HG02678 (cell line): ENCODE measurements at regions not wholly inside any gene's neighbourhood (a gene's known extent, or its start where the extent isn't known, plus 50 kb on each side); places are given as distances from the start of the nearest gene placed in this dataset.
"Not testable (repeated sequence)": the region's sequence is repeated elsewhere in the genome, so short reads cannot be mapped to it uniquely, and the experiment has no call there.

Experiments used
- ATAC-seq: cut with Tn5 transposase; IDR thresholded peaks from one replicate; pipeline ENCODE4 v1.9.1; 2021; ENCODE audit warnings: mild to moderate bottlenecking, moderate library complexity; ENCODE audit not compliant: unreplicated experiment

DNA sequence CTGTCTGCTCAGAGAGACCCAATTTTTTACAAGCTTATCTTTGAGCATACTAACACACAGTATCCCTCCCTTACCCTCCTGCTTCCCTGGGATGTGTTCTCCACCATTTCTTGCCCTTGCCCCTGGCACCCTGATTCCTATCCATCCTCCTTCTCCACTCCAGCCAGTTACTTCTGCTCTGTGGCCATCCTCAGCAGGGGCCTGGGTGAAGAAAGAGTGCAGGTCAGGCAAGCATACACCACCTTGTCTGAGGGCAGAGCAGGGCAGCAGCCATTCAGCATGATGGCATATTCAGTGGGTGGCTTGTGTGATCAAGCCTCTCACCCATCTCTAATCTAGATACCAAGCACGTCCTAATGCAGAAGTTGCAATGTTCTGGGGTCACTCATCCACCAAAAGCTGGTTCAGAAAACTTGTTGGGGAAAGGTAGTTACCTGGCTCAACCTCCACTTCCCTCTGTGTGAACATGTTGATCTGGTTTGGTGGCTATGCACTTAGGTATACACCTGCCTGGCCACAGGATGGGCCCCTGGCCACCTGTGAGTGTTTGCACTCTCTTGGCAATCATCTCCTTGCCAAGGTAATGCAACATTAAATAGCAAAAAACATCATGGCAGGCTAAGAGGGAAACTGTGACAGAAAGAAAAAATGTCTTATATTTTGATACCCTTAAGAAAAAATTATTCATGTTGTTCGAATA lies 900.3 kb upstream of the MIR17HG start:
- ATAC-seq: no peak

- ATAC-seq: no peak
Observed at GRCh38 chr13:90447734-90448101, 899.8 kb upstream of the MIR17HG start.

- ATAC-seq: no peak
Observed at GRCh38 chr13:90448466-90449037, 898.9 kb upstream of the MIR17HG start.

- ATAC-seq: no peak
Observed at GRCh38 chr13:90453342-90453741, 894.1 kb upstream of the MIR17HG start.

GRCh38 chr13:90454002-90454636 lies 893.4 kb upstream of the MIR17HG start:
- ATAC-seq: no peak

DNA sequence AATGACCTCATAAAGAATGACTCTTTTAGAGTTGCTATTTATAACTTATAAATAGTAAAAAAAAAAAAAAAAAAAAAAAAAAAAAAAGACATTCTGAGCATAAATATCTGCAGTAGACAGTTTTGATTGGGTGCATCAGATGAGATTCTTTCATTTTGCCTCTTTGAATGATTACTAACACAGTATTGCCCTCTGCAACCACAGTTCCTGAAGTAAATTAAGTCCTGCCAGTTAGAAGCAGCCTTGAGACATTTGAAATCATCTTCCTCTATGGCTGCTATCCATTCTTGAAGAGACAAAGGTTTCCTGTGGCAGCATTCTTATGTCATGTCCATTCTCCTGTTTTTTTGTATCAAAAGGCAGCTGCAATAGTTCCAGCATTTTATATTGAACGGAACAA lies 892.4 kb upstream of the MIR17HG start:
- no peak for ATAC-seq

DNA sequence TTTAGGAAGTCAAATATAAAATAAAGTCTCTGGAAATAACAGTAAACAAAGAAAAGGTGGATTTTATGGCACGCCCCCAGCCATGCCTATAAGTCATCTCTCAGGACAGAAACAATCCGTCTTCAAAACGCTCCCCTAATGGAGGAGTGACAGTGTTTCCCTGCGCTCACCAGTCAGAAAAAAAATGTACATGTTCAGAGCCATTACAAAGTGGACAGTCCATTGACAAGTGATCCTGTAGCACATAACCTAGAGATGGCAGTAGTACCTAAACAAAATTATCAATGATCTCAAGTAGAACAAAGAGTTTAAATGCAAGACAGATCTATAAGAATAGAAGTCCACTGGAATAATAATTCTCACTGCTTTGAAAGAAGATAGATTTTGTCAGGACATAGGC lies 891.7 kb upstream of the MIR17HG start:
- no peak for ATAC-seq

- ATAC-seq: no peak
Observed at GRCh38 chr13:90461398-90461797, 886.1 kb upstream of the MIR17HG start.

GRCh38 chr13:90477216-90477615 lies 870.3 kb upstream of the MIR17HG start:
- no peak for ATAC-seq

DNA sequence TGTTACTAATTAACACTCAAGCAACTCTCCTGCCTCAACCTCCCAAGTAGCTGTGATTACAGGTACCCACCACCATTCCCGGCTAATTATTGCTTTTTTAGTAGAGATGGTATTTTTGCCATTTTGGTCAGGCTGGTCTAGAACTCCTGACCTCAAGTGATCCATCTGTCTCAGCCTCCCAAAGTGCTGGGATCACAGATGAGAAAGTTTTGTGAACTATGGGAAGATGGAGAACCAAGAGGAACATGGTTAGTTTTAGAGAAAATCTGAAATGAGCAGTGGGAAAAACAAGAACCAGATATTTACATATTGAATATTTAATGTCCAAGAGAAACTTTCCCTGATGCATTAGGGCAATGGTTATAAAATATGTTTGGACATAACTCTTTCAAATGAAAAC lies 863.6 kb upstream of the MIR17HG start:
- ATAC-seq: no peak

DNA sequence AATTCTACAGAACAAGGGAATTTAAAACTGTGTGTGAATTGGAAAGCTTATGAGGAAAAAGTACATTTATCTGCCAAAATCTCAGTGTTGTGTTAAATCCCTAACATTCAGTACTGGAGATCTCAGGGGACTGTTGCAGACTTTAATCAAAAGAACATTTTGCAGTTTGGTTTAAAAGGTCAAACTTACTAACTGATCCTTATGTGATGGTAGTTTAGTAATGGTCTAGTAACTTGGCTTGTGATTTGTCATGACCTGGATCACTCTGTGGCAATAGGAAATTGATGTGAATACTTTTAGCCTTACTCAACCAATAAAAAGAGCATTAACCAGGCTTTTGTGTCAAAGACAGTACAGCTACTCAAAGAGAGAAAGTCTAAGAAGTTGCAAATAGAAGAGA lies 862.1 kb upstream of the MIR17HG start:
- ATAC-seq: no peak

DNA sequence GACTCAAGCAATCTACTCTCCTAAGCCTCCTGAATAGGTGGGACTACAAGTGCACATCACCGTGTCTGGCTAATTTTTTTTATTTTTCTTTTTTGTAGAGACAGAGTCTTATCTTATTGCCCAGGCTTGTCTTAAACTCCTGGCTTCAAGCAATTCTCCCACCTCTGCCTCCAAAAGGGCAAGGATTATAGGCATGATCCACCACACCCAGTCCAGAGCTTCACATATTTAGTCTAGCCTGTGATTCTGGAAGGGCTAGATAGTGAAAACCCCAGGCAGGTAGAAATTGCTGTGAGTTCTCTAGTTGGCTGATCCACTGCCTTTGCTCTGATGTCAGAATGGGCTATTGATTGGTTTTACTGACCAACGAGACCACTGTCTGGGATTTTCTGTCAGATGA lies 854.6 kb upstream of the MIR17HG start:
- no peak for ATAC-seq

GRCh38 chr13:90493667-90494066 lies 853.8 kb upstream of the MIR17HG start:
- ATAC-seq: no peak

GRCh38 chr13:90494849-90495248 lies 852.6 kb upstream of the MIR17HG start:
- not testable (repeated sequence) for ATAC-seq

DNA sequence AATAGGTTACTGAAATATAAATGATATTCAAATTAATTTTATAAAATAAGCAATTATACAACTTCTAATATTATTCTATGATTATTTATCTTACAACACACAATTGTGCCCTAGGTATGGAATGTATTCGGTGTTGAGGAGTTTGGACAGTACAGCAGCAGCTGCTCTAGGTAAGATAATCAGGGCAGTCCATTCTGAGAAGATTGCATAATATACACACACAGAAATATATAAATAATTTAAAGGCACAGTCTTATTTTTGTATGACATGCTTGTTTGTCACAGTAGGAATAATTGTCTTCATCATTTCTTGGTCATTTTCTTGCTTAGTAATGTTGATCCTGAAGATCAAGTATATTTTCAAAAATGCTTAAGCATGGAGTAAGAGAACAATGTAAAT lies 849.4 kb upstream of the MIR17HG start:
- no peak for ATAC-seq

DNA sequence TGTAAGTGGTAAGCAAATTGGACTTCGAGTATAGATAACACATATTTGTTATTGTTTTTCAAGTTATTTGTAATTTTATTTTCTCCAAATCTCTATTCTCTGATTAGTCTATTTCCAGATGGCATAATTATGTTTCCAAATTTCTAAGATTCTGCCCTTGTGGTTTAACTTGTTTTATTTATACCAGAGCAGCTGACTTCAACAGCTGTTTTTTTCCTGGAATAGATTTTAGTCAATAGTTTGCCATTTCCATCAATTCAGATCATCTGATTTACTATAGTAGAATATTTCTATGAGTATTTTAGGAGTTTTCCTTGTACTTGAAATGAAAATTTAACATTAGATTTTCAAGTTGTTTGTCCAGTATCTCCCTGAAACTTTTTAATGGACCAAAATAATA lies 848.7 kb upstream of the MIR17HG start:
- ATAC-seq: no peak

- no peak for ATAC-seq
Observed at GRCh38 chr13:90500569-90500968, 846.9 kb upstream of the MIR17HG start.

DNA sequence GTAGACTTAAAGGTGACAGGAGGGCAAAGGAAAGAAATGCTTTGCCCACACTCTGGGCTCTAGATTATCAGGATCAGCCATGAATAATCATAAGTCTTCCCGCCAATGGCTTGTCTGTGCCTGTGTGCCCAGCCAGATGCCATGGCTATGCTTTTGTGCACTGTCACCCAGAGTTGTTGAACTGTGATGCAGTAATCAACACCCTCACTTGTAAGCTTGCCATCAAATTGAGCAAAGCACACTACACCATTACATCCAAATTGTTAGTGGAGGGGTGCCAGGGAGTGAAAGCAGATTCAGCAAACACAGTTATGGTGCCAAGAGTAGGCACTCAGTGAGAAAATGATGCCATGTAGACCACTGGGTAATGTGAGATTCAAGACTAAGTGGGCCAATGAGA lies 845.3 kb upstream of the MIR17HG start:
- no peak for ATAC-seq

DNA sequence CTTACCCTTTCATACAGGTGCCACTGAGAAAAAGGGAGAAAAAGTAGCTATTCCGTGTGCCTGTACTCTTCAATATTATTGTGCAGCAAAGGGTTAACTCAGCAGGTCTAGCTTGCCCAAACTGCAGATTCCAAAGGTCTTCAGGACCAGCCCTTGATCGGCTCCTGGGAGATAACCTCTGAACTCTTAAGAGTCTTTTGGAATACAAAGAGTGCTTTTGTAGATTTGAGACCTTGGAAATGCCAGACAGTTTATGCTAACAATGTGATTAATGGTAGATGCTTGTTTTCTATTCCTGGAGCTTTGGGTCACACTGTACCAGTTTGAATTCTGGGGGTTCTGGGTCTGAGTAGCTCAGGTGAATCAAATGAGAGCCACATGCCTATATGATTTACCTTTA lies 844.7 kb upstream of the MIR17HG start:
- no peak for ATAC-seq

DNA sequence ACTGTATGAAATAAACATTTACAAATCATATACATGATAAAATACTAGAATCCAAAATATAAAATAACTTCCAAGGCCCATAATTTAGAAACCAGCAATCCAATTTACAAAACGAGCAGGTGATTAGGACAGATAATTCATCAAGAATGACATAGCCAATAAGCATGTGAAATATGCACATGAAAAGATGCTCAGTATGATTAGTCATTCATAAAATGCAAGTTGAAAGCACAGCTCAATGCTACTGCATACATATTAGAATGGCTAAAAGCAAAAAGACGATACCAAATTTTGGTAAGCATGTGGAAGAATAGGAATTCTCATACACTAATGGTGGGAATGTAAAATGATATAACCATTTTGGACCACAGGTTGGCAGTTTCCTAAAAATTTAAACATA lies 837.2 kb upstream of the MIR17HG start:
- ATAC-seq: no peak

DNA sequence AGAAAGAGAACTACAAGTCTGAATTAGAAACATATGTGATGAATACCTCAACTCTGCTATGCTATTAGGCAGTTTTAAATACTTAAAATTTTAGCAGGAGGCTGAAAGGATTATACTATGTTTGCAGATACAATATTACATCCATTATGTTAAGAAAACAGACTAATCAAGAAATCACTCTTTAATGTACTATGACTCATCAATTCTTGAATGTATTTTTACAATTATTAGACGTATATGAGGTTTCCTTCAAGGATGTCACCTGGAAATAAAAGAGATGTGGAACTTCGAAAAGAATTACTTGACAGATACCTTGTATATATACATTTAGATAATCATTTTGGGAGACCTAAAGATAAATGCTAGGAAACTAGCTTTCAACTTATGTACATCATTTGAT lies 835.6 kb upstream of the MIR17HG start:
- no peak for ATAC-seq

- not testable (repeated sequence) for ATAC-seq
Observed at GRCh38 chr13:90514712-90515111, 832.8 kb upstream of the MIR17HG start.

GRCh38 chr13:90518417-90518816 lies 829.1 kb upstream of the MIR17HG start:
- ATAC-seq: no peak
